ENCODE measurements at regions not wholly inside any gene's neighbourhood (a gene's known extent, or its start where the extent isn't known, plus 50 kb on each side); places are given as distances from the start of the nearest gene placed in this dataset.

GRCh38 chr20:22529150-22530019 is 55.0 kb downstream of the FOXA2 start:
- no peak overlapping the region for H3K4me3 ChIP-seq (ENCODE audit: low read depth, low read length)
- H3K27ac ChIP-seq (ENCODE audit: low read depth, low read length), result no peak overlapping the region
- H3K9me3 ChIP-seq (ENCODE audit: control insufficient read depth, insufficient read depth, low read length), result no peaks in the 10 kb centered on the region; the same call in none of the 2 replicates
- no peak for DNase-seq (ENCODE audit: low read depth, low spot score)
- POLR2A ChIA-PET, result no interaction called here
- no peaks in the 10 kb centered on the region for H3K27me3 ChIP-seq (ENCODE audit: control insufficient read depth, insufficient read depth, low read length)
- TF ChIP-seq CTCF (IDR thresholded peaks at IDR 0.05; ENCODE audit: low read depth, low read length), result no peak
- CTCF ChIA-PET, result no interaction called here

- Histone ChIP-seq H3K4me3 (ENCODE audit: low read depth, low read length) (no peak overlapping the region), H3K9me3 (ENCODE audit: control insufficient read depth, insufficient read depth, low read length) (peaks cover 7% of the 10 kb centered on the region), H3K27me3 (ENCODE audit: control insufficient read depth, insufficient read depth, low read length) (no peaks in the 10 kb centered on the region), H3K27ac (ENCODE audit: low read depth, low read length) (no peak overlapping the region)
- ChIA-PET POLR2A (no interaction called here), CTCF (no interaction called here)
- no peak for DNase-seq (ENCODE audit: low read depth, low spot score)
- TF ChIP-seq CTCF (IDR thresholded peaks at IDR 0.05; ENCODE audit: low read depth, low read length), result no peak
Measured at GRCh38 chr20:22526512-22527012, 57.8 kb downstream of the FOXA2 start.

- H3K27me3 ChIP-seq (ENCODE audit: control insufficient read depth, insufficient read depth, low read length), result no peaks in the 10 kb centered on the region
- ChIA-PET CTCF (no interaction called here), POLR2A (no interaction called here)
- no peak overlapping the region for H3K4me3 ChIP-seq (ENCODE audit: low read depth, low read length)
- no peak overlapping the region for H3K27ac ChIP-seq (ENCODE audit: low read depth, low read length)
- H3K9me3 ChIP-seq (ENCODE audit: control insufficient read depth, insufficient read depth, low read length), result peaks cover 7% of the 10 kb centered on the region
- no peak for DNase-seq (ENCODE audit: low read depth, low spot score)
- no peak for TF ChIP-seq CTCF (IDR thresholded peaks at IDR 0.05; ENCODE audit: low read depth, low read length)
Measured at GRCh38 chr20:22525821-22526220, 58.6 kb downstream of the FOXA2 start.

GRCh38 chr20:22525069-22525820 is 59.1 kb downstream of the FOXA2 start:
- no peak for DNase-seq (ENCODE audit: low read depth, low spot score)
- Histone ChIP-seq H3K9me3 (ENCODE audit: control insufficient read depth, insufficient read depth, low read length) (peaks cover 7% of the 10 kb centered on the region), H3K27ac (ENCODE audit: low read depth, low read length) (no peak overlapping the region), H3K4me3 (ENCODE audit: low read depth, low read length) (no peak overlapping the region), H3K27me3 (ENCODE audit: control insufficient read depth, insufficient read depth, low read length) (no peaks in the 10 kb centered on the region)
- no peak for TF ChIP-seq CTCF (IDR thresholded peaks at IDR 0.05; ENCODE audit: low read depth, low read length)
- POLR2A ChIA-PET, result no interaction called here
- CTCF ChIA-PET, result no interaction called here
